ENCODE measurements at regions not wholly inside any gene's neighbourhood (a gene's known extent, or its start where the extent isn't known, plus 50 kb on each side); places are given as distances from the start of the nearest gene placed in this dataset.
A peak's percentile ranks its signal among the peaks of the same experiment; 100 is the strongest.

DNA sequence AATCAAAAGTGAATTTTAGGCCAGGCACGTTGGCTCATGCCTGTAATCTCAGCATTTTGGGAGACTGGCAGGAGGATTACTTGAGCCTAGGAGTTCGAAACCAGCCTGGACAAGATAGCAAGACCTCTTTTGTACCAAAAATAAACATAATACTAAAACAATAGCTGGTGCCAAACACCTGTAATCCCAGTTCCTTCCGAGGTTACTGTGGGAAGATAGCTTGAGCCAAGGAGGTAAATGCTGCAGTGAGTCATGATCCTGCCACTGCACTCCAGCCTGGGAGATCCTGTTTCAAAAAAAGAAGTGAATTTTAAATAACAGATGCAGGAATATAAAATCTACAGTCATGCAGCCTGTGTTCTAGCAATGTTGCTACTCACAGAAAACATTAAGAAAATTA lies 488.3 kb downstream of the PPARGC1A start:
- DNase-seq (ENCODE audit: low read depth in 2 of 2) = no peak

DNA sequence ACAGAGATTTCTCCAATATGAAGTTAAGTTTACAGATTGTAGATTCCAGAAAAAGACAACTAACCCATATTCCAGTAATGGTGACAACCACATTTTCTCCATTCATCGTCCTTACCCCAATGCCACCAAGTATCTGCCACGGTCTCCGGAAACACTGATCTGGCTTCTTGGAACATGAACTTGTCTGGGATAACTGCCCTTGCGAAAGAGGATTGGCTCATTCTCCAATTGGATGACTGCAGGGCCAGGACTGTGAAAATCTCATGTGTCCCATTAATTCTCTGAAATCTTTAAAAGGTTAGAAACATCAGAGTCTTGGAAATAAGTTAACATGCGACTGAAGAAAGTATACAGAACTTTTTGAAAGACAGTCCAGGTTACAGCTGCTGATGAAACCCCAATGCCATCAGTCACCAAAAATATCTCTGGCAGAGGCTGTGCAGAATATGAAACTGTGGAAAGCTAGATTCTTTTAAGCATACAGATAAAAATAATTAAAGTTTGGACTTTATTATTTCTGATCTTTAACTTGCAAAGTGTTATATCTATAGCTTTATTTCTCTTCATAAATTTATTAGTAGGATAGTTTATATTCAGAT lies 496.9 kb downstream of the PPARGC1A start:
- DNase-seq (ENCODE audit: low read depth in 2 of 2) = no peak

DNA sequence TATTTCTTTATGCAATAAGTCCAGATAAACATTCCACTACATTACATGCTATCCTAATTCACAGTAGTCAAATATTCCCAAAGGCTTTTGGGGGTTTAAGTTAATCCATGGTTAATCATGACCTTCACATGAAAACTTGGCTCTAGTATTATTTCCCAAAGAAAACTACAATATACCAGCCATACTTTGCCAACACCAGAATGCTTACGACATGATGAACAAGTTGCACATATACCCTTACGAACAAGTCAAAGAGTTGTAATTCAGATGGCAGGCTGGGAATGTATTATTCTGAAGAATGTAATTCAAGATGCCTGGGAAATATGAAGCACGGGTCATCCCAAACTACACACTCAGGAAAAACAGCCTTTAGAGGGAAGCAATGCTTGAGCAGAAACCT lies 499.6 kb downstream of the PPARGC1A start:
- DNase-seq (ENCODE audit: low read depth in 2 of 2) = no peak

- DNase-seq (ENCODE audit: low read depth in 2 of 2) = no peak
These were observed 501.0 kb downstream of the PPARGC1A start for GRCh38 chr4:23388699-23389395.

DNA sequence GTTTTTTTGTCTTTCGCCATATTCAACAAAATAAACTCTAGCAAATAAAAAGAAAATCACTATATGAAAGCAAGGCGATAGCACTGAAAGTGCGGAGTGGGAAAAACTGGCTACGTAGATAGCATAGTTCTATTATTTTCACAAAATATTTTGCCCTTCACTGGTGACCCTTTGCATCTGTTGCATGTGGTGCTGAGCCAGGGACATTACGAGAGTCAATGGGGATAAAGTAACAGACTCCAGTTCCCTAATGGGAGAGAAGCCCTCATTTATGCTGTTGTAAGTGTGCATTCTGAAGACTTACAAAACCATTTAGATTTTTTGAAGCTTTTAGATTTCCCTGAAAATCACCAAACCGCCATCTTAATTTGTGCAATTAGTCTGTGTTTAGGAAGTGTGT lies 501.6 kb downstream of the PPARGC1A start:
- no peak for DNase-seq (ENCODE audit: low read depth in 2 of 2)

- no peak for DNase-seq (ENCODE audit: low read depth in 2 of 2)
These were observed 505.1 kb downstream of the PPARGC1A start for GRCh38 chr4:23384741-23385140.

GRCh38 chr4:23382879-23383278 lies 507.0 kb downstream of the PPARGC1A start:
- DNase-seq (ENCODE audit: low read depth in 2 of 2) = no peak

DNA sequence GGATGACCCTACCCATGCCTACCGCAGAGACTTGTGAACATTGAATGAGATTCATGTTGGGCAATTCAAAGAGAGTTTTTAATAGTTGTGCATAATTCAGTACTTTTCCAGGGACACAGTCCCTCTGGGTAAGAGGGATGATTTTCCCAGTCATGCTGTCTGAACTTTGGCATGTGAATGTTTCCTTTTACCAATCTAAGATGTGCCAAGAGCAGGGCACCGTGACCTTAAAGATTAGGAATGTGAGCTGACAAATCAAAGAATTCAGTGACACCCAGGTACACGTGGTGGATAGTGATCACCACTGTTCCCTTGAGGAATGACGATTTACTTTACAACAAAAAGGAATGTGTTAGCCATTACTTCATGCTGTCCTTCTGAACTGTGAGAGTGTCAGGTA lies 515.6 kb downstream of the PPARGC1A start:
- no peak for DNase-seq (ENCODE audit: low read depth in 2 of 2)

GRCh38 chr4:23373261-23373660 lies 516.6 kb downstream of the PPARGC1A start:
- DNase-seq (ENCODE audit: low read depth in 2 of 2) = peak; percentile 3 to 8

DNA sequence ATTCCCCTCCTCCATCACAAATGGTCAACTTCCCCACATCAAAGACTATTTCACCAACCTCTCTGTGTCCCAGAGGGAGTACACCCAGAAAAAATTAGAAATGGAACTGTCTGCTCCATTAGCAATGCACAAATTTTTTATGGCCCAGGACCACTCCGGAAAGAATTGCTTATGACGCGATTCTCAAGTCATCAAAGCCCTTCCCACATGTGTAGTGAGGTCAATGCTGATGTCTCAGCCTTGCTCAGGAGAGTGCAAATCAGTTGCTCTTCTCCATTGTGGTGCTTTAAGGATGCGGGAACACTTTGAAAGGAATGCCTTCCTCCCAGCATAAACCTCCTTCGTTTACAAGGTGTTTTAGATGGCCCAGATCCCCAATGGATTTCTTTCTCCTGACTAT lies 518.3 kb downstream of the PPARGC1A start:
- DNase-seq (ENCODE audit: low read depth in 2 of 2) = no peak

DNA sequence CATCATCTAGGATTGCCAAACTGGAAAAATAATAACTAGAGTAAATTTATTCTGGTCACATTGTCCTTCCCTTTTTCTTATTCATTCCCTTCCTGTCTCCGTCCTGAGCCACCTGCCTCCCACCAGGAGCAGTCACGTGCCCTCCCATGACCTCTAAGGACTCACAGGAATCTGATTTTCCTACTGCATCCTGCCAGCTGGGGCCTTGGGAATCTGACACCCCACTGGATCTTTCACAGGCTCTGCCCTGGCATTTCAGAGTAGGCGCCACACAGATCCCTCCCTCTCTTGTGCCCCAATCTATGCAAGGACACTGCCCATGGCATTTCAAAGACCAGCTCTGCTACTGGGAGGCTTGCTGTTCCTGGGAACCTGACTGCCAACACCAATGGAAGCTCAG lies 520.5 kb downstream of the PPARGC1A start:
- no peak for DNase-seq (ENCODE audit: low read depth in 2 of 2)

- no peak for DNase-seq (ENCODE audit: low read depth in 2 of 2)
These were observed 521.7 kb downstream of the PPARGC1A start for GRCh38 chr4:23368081-23368697.

GRCh38 chr4:23366557-23366906 lies 523.3 kb downstream of the PPARGC1A start:
- DNase-seq (ENCODE audit: low read depth in 2 of 2) = no peak

DNA sequence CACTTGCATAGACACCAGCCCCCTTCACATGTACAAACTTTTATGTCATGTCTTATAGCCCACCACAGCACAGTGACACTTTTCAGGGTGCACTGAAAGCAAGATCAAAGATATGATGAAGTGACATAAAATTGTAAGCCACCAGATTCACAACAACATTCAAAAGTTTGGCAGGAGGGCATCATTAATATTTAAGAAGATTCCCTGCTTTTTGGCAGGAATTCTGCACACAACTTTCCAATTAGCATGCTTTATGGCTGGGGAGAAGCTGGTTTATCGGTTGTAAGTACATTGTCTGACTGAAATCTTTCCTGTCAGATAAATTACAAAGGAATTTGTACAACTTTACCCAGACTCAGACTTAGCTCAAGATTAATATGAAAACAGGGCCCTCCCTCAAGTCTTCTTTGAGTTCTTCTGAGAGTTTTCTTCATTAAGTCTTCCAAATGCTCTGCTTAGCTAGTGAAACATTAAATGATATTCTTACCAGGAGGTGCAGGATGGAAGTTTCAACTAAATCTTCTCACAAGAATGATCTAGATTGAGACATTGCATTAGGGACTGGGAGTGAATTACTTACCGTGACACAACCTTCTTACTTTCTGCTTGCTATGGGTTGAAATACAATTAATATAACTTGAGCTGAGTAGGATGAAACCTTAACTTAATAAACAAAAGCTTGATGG lies 523.8 kb downstream of the PPARGC1A start:
- no peak for DNase-seq (ENCODE audit: low read depth in 2 of 2)

DNA sequence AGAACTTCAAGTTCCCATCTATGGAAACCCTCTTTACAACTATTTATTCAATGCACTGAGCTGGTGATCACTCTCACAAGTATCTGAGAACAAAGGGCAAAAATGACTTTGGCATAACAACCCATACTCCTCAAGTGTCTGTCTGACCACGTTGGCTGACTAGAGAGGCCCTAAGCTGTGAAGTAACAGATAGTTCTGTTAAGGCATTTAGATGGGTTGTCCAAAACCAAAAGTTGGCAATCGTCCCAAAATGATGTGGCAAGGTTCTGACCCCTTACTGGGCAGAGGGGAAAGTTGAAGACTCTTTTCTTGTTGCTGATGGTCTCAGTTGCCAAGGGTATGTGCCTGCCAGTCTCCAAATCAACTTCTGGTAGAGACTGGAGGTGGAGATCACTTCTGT lies 524.8 kb downstream of the PPARGC1A start:
- no peak for DNase-seq (ENCODE audit: low read depth in 2 of 2)

- no peak for DNase-seq (ENCODE audit: low read depth in 2 of 2)
These were observed 525.7 kb downstream of the PPARGC1A start for GRCh38 chr4:23364167-23364566.

GRCh38 chr4:23361453-23361852 lies 528.4 kb downstream of the PPARGC1A start:
- DNase-seq (ENCODE audit: low read depth in 2 of 2) = no peak

- DNase-seq (ENCODE audit: low read depth in 2 of 2) = no peak
These were observed 529.1 kb downstream of the PPARGC1A start for GRCh38 chr4:23360718-23361117.

DNA sequence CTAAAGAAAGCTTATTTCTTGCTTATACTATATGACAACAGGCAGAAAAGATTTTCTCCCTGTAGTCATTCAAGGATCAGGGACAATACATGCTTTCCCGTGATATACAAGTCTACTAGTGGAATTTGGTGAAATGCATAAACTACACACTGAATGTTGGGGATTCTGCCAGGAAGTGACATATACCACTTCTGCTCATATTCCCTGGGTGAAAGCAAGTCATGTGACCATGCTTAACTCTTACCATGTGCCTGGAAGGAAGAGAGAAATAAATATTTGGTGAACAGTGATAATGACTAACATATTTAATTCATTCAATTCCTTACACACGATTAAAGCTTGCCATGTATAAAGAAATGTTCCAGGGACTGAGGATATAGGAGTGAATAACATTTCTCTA lies 534.6 kb downstream of the PPARGC1A start:
- DNase-seq (ENCODE audit: low read depth in 2 of 2) = no peak

DNA sequence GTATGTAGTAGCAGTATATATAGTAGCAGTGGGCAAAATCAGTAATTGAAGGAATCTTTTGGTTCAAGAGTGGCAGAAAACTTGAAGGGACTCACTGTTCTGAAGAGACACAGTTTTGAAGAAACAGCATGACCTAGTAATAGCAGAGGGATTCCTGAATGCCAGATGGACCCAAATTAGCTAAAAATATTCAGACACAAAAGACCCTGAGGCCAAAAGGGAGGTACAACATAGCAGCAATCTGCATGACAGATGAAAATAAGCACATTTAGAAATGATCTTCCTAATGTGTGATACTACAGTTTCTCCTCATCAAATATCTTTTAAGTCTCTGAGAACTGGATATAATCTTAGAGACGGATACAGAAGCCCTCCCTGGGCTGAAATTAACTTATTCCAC lies 536.6 kb downstream of the PPARGC1A start:
- no peak for DNase-seq (ENCODE audit: low read depth in 2 of 2)

- DNase-seq (ENCODE audit: low read depth in 2 of 2) = no peak
These were observed 540.9 kb downstream of the PPARGC1A start for GRCh38 chr4:23348789-23349498.

DNA sequence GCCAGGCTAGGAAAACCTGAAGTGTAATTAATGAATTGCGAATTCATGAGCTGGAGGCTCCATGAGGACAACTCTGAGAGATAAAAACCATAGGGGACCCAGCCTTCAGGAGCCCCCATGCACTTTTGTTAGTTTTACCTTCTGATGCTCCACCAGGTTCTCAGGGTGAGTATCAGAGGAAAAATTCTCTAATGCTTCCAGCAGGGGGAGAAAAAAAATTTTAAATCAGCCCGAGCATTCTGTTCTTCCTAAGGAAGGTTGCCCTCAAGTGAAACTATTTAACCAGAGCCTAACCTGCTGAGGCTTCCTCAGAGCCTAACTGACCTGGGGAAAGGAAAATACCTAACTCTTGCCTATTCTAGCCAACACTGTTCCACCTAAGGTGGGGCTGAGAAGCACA lies 552.6 kb downstream of the PPARGC1A start:
- no peak for DNase-seq (ENCODE audit: low read depth in 2 of 2)

All from stimulated activated CD4-positive, alpha-beta T cell treated with anti-CD3 and anti-CD28 coated beads, Interleukin-15, amount 100 ng/mL, for 48 hours (primary cell).